Spleen (tissue), 11 donors: ENCODE measurements at regions not wholly inside any gene's neighbourhood (a gene's known extent, or its start where the extent isn't known, plus 50 kb on each side); places are given as distances from the start of the nearest gene placed in this dataset.

Experiments used
- DNase-seq: peaks from one replicate; pipeline ENCODE4 v3.0.0-alpha.2; 2020
- H3K27ac ChIP-seq, 8 donors: fragments of 200-600 bp; sonication (generic) in 7 of 8; 1 replicate in 4 of 8; 2 replicates in 4 of 8; pipeline versions ENCODE4 v1.5.0 to v1.8.0; 2016 to 2021; ENCODE audit warnings: inconsistent platforms in 4 of 8, mild to moderate bottlenecking in 4 of 8, moderate library complexity in 1 of 8
- H3K27me3 ChIP-seq, 7 donors: fragments of 200-600 bp; sonication (generic) in 6 of 7; replicated peaks in 1 of 7; 1 replicate in 4 of 7; 2 replicates in 3 of 7; pipeline versions ENCODE4 v1.5.0 to v1.8.0; 2016 to 2021; ENCODE audit warnings: inconsistent platforms in 3 of 7, mild to moderate bottlenecking in 1 of 7
- H3K36me3 ChIP-seq, 6 donors: fragments of 200-600 bp; sonication (generic) in 5 of 6; 1 replicate in 4 of 6; 2 replicates in 2 of 6; pipeline versions ENCODE4 v1.5.0 to v1.8.0; 2016 to 2021; ENCODE audit warnings: inconsistent platforms in 2 of 6
- H3K4me1 ChIP-seq, 6 donors: fragments of 200-600 bp; sonication (generic) in 5 of 6; 1 replicate in 3 of 6; 2 replicates in 3 of 6; pipeline versions ENCODE4 v1.5.0 to v1.8.0; 2016 to 2021; ENCODE audit warnings: inconsistent platforms in 3 of 6
- H3K4me3 ChIP-seq, 8 donors: fragments of 200-600 bp; sonication (generic) in 7 of 8; 1 replicate in 4 of 8; 2 replicates in 4 of 8; pipeline versions ENCODE4 v1.5.0 to v1.8.0; 2016 to 2021; ENCODE audit warnings: inconsistent platforms in 4 of 8, mild to moderate bottlenecking in 4 of 8, moderate library complexity in 2 of 8
- H3K9me3 ChIP-seq, 8 donors: fragments of 200-600 bp; sonication (generic) in 7 of 8; 1 replicate in 4 of 8; 2 replicates in 4 of 8; pipeline versions ENCODE4 v1.5.0 to v1.8.0; 2016 to 2021; ENCODE audit warnings: inconsistent platforms in 4 of 8
- POLR2A ChIP-seq, 3 donors: fragments of 450-650 bp; IDR thresholded peaks; one replicate each; pipeline ENCODE4 v1.5.1; 2017; ENCODE audit warnings: antibody characterized with exemption in 3 of 3, mild to moderate bottlenecking in 1 of 3
- POLR2AphosphoS5 ChIP-seq, 3 donors: sonication (generic); formaldehyde crosslinking; IDR thresholded peaks; one replicate each; pipeline ENCODE4 v1.5.1; 2017; ENCODE audit warnings: antibody characterized with exemption in 3 of 3
- WGBS, 5 donors: extraction: QIAGEN DNeasy Blood & Tissue Kit in 3 of 5; methylation state at CpG; one replicate each; pipeline versions ENCODE4 v1.1.5 to v1.1.7; 2013 to 2018; 5-methylcytosine and 5-hydroxymethylcytosine counted together
- intact Hi-C: fragments of 100-400 bp; cut with DNase I; formaldehyde crosslinking; loops from one replicate; pipeline ENCODE4 v1.15.0; 2023; ENCODE audit warnings: low total_unique reads
- TF ChIP-seq, protein P1 (sequence below), 11 experiments: fragments of 200-600 bp in 7 of 11; fragments of 450-650 bp in 4 of 11; sonication (generic) in 4 of 11; IDR thresholded peaks in 8 of 11; conservative IDR thresholded peaks in 3 of 11; 1 replicate in 7 of 11; 2 replicates in 4 of 11; pipeline versions ENCODE4 v1.4.0 to v1.8.0; 2016 to 2021; ENCODE audit warnings: antibody characterized with exemption in 11 of 11, inconsistent platforms in 4 of 11, mild to moderate bottlenecking in 1 of 11
- donor health status: healthy with polysubstance abuse.
- donor health status: DM: no; HTN: no; CAD: no; lungs with moderate emphysema.
- donor health status: DM: no; HTN: no; CAD: no.
- donor health status: Bipolar disorder and iron deficiency.
- donor health status: healthy.
- donor health status: DM: no; HTN: no; CAD: no.
- donor health status: DM: yes; HTN: yes; CAD: no.

DNA sequence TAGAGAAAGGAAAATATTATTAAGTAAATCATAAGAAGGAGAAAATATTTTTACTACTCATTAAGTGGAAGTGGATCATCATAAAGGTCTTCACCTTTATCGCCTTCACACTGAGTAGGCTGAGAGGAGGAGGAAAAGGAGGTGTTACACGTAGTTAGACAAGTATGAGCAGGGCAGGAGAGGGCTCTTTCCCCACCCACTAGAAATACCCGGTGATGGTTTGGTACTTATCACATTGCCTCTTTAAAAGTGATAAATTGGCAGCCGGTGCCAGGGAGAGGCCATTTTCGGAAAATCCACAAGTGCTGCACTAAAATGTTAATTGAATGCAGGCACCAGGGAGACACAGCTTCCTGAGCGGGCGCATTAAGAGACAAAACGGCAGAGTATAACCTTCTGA is 598.7 kb upstream of the SOX11 start:
- 50 to 76% (median 58%) methylated on average over 8 of the region's 8 CpGs for WGBS, 5 donors

GRCh38 chr2:5094192-5094591 is 598.0 kb upstream of the SOX11 start:
- H3K9me3 ChIP-seq: peaks cover 0 to 37% (median 16%) of the 10 kb centered on the region in 8 donors
- no peaks in the 10 kb centered on the region for H3K36me3 ChIP-seq
- WGBS, 5 donors: 61 to 81% (median 77%) methylated on average over 5 of the region's 5 CpGs
- TF ChIP-seq POLR2A (IDR thresholded peaks at IDR 0.05) (no peak), POLR2AphosphoS5 (IDR thresholded peaks at IDR 0.05) (no peak)
- TF ChIP-seq, protein P1, sequence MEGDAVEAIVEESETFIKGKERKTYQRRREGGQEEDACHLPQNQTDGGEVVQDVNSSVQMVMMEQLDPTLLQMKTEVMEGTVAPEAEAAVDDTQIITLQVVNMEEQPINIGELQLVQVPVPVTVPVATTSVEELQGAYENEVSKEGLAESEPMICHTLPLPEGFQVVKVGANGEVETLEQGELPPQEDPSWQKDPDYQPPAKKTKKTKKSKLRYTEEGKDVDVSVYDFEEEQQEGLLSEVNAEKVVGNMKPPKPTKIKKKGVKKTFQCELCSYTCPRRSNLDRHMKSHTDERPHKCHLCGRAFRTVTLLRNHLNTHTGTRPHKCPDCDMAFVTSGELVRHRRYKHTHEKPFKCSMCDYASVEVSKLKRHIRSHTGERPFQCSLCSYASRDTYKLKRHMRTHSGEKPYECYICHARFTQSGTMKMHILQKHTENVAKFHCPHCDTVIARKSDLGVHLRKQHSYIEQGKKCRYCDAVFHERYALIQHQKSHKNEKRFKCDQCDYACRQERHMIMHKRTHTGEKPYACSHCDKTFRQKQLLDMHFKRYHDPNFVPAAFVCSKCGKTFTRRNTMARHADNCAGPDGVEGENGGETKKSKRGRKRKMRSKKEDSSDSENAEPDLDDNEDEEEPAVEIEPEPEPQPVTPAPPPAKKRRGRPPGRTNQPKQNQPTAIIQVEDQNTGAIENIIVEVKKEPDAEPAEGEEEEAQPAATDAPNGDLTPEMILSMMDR (IDR thresholded peaks at IDR 0.05 in 8 of 11, conservative IDR thresholded peaks at IDR 0.05 in 3 of 11): no peak
- H3K27ac ChIP-seq: no peak overlapping the region
- no peaks in the 10 kb centered on the region for H3K4me1 ChIP-seq
- no peaks in the 10 kb centered on the region for H3K27me3 ChIP-seq
- H3K4me3 ChIP-seq: no peak overlapping the region
- DNase-seq: no peak
- intact Hi-C loops: no loop called here

More for the DNA sequence above, 598.7 kb upstream of the SOX11 start:
- no peak for DNase-seq
- Histone ChIP-seq H3K36me3 (no peaks in the 10 kb centered on the region), H3K9me3 (peaks cover 0 to 32% (median 15%) of the 10 kb centered on the region in 8 donors), H3K4me3 (no peak overlapping the region), H3K27ac (no peak overlapping the region), H3K4me1 (no peaks in the 10 kb centered on the region), H3K27me3 (no peaks in the 10 kb centered on the region)
- intact Hi-C loops: no loop called here
- TF ChIP-seq POLR2AphosphoS5 (IDR thresholded peaks at IDR 0.05): no peak
- TF ChIP-seq, protein P1 (IDR thresholded peaks at IDR 0.05 in 8 of 11, conservative IDR thresholded peaks at IDR 0.05 in 3 of 11): no peak
- no peak for TF ChIP-seq POLR2A (IDR thresholded peaks at IDR 0.05)

GRCh38 chr2:5098286-5098685 is 593.9 kb upstream of the SOX11 start:
- no peaks in the 10 kb centered on the region for H3K36me3 ChIP-seq
- H3K27me3 ChIP-seq: no peaks in the 10 kb centered on the region
- no peak overlapping the region for H3K27ac ChIP-seq
- H3K4me1 ChIP-seq: no peaks in the 10 kb centered on the region
- TF ChIP-seq, protein P1 (IDR thresholded peaks at IDR 0.05 in 8 of 11, conservative IDR thresholded peaks at IDR 0.05 in 3 of 11): no peak
- TF ChIP-seq POLR2A (IDR thresholded peaks at IDR 0.05) (no peak), POLR2AphosphoS5 (IDR thresholded peaks at IDR 0.05) (no peak)
- 83 to 97% (median 89%) methylated on average over 1 of the region's 1 CpG for WGBS, 5 donors
- H3K4me3 ChIP-seq: no peak overlapping the region
- H3K9me3 ChIP-seq: peaks cover 0 to 34% (median 22%) of the 10 kb centered on the region in 8 donors
- DNase-seq: no peak
- intact Hi-C loops: no loop called here

DNA sequence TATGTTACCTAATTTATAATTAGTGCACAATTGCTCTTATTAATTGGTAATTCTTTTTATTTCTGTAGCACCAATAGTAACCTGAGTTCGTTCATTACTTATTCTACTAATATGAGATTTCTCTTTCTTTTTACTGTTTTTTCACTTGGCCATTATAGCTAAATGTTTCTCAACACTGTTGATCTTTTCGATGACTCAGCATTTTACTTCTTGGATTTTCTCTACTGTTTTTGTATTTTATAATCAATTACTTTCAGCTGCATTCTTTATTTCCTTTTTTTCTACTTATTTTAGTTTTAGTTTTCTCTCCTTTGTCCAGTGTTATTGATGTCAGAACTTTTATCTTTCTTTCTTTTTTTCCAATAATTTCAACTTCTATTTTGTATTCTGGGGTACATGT is 589.4 kb upstream of the SOX11 start:
- no peaks in the 10 kb centered on the region for H3K4me1 ChIP-seq
- no peak for TF ChIP-seq POLR2AphosphoS5 (IDR thresholded peaks at IDR 0.05)
- TF ChIP-seq POLR2A (IDR thresholded peaks at IDR 0.05): no peak
- TF ChIP-seq, protein P1 (IDR thresholded peaks at IDR 0.05 in 8 of 11, conservative IDR thresholded peaks at IDR 0.05 in 3 of 11): no peak
- H3K9me3 ChIP-seq: peaks cover 0 to 47% (median 24%) of the 10 kb centered on the region in 8 donors
- no peak for DNase-seq
- 80 to 92% (median 86%) methylated on average over 2 of the region's 2 CpGs for WGBS, 5 donors
- intact Hi-C loops: no loop called here
- no peaks in the 10 kb centered on the region for H3K27me3 ChIP-seq
- H3K36me3 ChIP-seq: no peaks in the 10 kb centered on the region
- H3K4me3 ChIP-seq: no peak overlapping the region
- H3K27ac ChIP-seq: no peak overlapping the region
